ENCODE measurements at regions not wholly inside any gene's neighbourhood (a gene's known extent, or its start where the extent isn't known, plus 50 kb on each side); places are given as distances from the start of the nearest gene placed in this dataset.
A peak's percentile ranks its signal among the peaks of the same experiment; 100 is the strongest.

DNA sequence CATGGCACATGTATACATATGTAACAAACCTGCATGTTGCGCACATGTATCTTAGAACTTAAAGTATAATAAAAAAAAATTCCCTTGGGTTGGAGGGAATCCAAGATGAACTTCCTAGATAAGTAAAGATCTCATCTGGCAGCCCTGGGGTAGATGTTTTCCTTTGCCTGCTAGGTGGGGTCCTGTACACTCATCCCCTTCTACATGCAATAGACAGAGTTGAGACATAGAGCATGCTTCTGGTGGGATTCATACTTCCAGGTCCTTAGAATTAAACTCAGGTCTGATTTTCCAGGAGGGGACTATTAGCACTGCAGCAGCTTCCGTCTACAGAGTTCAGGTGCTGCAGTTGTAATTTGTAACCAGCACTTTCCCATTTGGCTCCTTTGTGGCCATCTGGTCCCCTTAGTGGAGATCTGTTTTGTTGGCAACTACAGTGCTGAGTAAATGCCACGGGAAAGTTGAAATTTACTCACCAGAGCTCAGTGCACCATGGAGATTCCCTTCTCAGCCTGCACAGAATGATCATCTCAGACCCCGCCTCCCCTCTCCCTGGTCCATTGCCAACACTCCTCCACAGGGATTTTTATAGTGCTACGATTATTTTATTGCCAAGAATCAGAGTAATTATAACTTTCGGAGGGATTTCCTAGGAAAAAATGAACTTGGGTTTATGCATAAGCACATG, 220.1 kb upstream of the E2F8 start:
- no peak for DNase-seq

DNA sequence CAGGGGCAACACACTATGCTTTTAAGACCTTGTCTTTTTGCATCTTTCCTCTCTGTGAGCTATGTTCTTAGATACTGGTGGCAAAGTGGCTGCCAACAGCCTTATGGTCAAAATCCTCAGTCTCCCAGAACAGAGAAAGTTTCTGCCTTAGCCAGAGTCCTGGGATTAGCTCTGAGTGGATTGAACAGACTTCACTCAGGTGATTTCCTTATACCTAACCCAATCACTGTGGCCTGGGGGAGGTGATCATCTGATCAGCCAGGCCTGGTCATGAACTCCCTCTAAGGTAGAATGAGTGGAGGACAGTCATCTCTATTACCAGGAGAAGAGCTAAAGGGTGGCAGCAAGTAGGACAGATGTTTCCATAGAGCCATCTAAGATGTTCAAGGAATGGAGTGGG, 218.5 kb upstream of the E2F8 start:
- DNase-seq, result no peak

DNA sequence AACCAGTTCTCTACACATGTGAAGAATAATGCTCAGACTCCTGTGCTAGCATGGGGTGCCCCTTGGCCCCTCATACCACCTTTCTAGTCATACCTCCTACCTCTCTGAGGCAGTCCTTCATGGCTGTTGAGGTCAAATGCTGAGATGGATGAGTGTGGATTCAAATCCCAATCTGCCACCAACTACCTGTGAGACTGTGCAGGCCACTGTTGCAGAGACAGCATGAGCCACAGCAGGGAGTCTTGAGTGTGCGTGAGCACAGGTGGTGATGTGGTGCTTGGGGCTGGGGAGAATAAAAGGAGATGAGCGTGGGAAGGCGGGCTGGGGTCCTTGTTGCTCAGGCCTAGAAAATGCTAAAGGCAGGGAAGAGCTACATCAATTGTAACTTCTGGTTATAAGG, 218.0 kb upstream of the E2F8 start:
- DNase-seq, result no peak

- DNase-seq, result no peak
Observed at GRCh38 chr11:19458231-19458630, 217.5 kb upstream of the E2F8 start.

GRCh38 chr11:19455731-19456130, 215.0 kb upstream of the E2F8 start:
- no peak for DNase-seq

DNA sequence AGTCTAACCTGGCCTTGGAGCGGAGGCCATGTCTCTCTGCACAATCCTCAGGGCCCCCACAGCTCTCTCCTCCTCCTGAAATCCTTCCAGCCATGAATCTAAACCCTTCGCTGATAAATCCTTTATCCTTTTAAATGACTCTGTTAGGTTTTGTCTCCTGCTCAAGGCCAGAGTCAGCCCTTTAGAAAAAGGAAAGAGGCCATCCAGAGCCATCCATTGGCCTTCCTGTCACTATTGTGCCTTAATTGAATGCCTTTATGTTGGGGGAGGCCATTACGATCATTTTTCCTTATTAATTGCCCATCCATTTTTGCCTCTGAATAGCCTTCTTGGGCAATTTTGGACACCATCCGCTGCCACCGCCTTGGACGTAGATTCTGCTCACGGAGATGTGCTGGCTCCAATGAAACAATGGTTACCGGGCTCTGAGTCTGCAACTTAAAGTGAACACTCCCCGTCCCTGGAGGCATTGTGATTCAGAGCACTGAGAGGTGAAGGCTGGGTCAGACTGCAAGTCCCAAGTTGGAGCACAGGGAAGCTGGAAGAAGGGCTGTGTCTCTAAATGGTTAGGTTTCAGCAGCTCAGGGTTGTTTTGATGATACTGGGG, 213.0 kb upstream of the E2F8 start:
- no peak for DNase-seq

DNA sequence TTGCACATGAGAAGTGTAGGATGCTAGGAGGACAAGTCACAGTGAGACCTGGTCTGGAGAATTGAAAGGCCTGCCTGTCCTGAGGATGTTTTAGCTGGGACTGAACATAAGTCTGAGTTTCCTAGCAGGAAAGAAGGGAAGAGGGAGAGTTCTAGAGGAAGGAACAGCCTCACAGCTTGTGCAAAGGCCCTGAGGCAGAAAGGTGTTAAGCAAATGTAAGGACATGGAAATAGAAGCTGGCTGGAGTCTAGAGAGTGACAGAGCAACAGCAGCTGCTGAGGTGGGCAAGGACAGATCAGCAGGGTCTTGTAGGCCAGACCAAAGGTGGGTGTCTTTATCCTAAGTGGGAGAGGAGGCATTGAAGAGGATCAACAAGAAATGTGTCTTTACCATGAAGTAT, 210.9 kb upstream of the E2F8 start:
- DNase-seq, result no peak

GRCh38 chr11:19450282-19450681, 209.5 kb upstream of the E2F8 start:
- no peak for DNase-seq

DNA sequence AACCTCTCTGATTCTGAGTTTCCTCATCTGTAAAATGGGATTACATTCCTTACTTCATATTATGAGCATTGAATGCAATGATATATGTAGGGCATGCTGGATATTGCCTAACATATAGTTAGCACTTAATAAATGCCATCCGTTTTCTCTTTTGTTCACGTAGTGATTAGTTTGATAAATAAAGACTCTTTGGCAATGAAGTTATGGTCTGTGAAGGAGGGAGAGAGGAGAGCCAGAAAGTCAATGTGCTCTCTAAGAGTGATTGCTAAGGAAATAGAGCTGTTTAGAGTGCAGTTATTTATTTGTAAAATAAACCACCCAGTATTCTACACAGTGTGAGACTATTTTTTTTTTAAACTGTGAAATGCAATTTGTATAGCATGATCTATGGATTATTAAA, 207.9 kb upstream of the E2F8 start:
- DNase-seq, result no peak

- DNase-seq, result no peak
Observed at GRCh38 chr11:19447150-19447566, 206.4 kb upstream of the E2F8 start.

DNA sequence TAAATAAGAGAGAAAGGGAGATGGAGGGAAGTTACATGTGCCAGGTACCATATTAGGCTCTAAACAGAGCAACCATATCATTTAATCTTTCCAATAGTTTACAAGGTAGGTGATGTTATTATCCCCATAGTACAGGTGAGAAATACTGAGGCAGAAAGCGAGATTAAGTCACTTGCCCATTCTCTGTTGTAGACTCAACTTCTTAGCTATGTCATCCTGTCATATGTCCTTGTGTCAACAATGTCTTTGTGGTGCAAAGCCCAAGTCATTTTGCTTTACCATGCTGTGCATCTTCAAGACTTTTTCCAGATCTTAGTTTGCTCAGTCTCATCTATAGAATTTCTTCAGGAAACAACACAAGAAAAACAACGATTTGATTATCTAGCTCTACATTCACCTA, 205.0 kb upstream of the E2F8 start:
- DNase-seq, result no peak

GRCh38 chr11:19444231-19444630, 203.5 kb upstream of the E2F8 start:
- no peak for DNase-seq

DNA sequence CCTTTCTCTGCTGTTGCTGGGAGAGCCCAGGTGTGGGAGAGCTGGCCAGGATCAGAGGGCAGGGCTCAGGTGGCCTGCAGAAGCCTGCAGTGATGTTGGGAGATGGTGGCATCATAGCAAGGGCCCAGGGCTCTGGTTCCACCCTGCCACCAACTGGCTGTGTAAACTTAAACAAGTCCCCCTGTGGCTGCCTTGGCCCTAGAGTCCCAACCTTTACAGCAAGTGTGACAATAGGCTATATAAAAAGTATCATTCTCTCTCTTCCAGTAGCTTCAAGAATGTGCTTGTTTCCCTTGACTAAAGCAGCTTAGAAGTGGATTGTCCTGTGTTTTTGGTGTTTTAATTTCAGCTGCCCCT, 201.8 kb upstream of the E2F8 start:
- DNase-seq, result no peak

DNA sequence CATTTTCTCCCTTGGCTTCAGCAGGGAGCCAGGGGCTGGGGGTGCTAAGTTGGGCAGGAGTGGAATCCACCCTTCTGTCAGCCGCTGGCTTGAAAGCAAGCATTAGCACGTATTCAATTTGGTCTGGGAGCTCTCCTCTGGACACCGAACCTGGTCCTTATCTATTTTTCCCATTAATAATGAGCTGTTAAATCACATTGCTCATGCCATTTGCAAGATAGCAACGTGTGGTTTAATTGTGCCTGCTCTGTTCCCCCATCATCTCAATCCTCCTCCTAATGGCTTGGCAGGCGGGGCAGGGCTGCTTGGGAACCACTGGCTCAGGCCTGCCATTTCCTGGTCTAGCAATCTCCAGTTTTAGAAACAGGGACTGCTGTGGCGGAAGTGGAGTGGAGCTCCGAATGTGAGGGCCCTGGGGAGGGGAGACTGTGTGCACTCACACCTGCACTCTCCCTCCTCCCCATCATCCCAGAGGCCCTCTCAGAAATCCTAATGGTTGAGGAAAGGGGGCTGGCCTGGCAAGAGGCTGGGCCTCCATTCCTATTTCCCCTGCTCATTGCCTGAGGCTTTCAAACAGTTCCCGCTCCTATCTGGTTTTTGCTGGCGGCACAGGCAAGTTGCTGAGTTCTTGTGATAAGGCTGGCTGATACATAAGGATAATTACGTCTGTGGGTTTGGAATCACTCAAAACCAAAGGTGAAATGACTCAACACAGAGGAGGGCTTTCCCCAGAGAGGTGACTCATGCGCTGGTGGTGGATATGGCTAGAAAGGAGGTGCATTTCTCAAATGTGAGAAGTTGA, 201.2 kb upstream of the E2F8 start:
- DNase-seq, result peak; percentile 39

DNA sequence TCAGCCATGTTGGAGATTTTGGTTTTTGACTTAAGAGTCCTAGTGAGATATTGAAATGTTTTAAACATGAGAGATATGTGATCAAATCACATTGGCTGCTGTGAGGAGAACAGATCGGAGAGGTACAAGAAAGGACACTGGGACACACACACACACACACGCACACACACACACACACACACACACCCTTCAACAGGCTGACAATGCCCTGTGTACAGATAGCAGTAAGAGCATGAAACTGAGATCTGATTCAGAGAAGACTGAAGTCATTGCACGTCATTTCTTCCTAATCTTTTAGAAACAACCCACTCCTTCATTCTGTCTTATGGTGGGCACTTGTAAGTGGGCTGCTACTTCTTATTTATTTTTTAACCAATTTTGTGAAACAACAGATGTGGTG, 200.5 kb upstream of the E2F8 start:
- DNase-seq, result no peak

- no peak for DNase-seq
Observed at GRCh38 chr11:19437760-19438159, 197.0 kb upstream of the E2F8 start.

GRCh38 chr11:19436932-19437331, 196.2 kb upstream of the E2F8 start:
- no peak for DNase-seq

- DNase-seq, result no peak
Observed at GRCh38 chr11:19435306-19435989, 194.7 kb upstream of the E2F8 start.

DNA sequence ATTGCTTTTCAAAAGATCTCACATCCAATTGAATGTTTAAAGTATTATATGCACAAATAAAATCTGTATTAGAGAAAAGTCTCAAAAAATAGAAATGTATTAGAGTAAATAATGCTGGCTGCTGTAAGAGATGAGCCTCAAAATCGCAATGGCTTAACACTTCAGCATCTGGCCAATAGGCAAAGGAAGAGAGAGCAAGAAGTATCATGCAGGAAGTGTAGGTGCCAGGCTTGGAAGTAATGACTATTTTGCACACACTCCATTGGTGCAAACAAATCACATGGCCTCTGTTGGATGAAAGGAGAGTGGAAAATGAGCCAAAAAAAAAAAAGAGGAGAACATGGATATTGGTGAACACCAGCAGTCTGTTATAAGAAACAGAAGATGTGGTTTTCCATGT, 193.0 kb upstream of the E2F8 start:
- DNase-seq, result no peak

DNA sequence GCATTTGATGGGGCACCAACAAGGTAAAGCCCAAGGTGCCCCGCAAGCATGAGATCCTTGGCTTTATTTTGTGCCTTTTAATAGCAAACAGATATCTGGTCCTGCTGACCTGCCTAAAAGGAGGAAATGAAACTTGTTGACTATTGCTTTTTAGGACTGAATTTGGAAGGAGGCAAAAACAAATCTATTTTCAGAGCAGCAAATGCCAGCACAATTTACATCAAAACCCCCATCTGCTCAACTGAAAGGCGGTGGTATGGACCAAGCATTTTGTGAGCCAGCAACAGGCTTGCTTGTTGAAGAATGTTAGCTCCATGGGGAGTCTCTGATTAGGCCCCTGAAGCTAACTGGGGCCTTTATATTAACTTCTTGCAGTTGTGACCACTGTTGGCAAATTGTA, 192.6 kb upstream of the E2F8 start:
- no peak for DNase-seq

- DNase-seq, result no peak
Observed at GRCh38 chr11:19432370-19433061, 191.8 kb upstream of the E2F8 start.

DNA sequence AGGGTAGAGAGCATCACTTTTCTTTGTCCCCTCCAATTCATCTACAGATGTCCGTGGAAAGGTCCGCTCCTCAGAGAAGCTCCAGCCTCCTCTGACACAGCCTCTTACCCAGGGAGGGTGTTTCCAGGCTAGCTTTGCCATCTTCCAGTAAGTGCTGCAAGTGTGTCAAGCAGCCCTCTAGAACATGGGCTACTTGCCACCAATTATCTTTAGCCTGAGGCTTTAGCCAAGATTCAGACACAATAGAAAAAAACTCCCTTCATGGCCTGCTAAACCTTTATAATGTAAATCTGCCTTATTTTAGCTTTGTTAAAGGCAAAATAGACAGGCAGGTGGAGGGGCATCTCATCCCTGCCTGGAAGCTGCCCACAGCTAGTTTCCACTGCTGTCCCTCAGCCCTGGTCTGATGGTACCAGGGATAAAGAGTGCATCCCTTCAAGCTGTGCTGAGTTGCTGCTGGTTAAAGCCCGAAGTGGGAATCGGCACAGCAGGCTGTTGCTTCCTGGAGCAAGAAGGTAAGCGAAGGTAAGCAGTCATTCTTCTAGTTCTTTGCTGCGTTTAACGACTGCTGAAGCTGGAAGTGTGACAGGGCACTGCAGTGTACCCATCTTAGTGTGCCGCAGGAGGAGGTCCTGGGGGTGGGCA, 190.1 kb upstream of the E2F8 start:
- no peak for DNase-seq

DNA sequence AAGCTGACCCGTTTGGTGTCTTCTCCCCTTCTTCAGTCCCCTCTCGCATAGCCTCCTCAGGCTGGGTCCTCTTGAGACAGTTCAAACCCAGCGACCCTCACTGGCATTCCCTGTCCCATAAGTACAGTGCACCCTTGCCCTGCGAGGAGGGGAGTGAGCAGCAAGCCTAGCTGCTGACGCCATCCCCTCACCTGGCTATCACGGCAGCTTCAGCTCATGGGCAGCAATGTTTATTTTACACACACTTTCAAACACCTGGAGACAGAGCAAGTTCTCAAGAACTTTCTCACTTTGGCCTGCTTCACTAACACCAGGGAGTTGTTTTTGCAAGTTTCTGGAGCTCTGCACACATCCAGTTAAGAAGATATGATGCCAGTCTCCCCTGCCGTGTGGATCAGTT, 189.6 kb upstream of the E2F8 start:
- no peak for DNase-seq
